Osteoblast (primary cell): ENCODE measurements at regions not wholly inside any gene's neighbourhood (a gene's known extent, or its start where the extent isn't known, plus 50 kb on each side); places are given as distances from the start of the nearest gene placed in this dataset.

Experiments
- DNase-seq: peaks from one replicate; pipeline ENCODE4 v3.0.0; 2011; ENCODE audit warnings: low spot score, mixed read lengths; ENCODE audit not compliant: insufficient read length; ENCODE audit errors: missing footprints
- H2AFZ ChIP-seq: 2 replicates; pipeline ENCODE4 v1.6.0; 2011; ENCODE audit warnings: mild to moderate bottlenecking, low read length
- H3K27ac ChIP-seq: 2 replicates; pipeline ENCODE4 v1.5.1; 2011; ENCODE audit warnings: mild to moderate bottlenecking, low read depth, low read length, moderate library complexity
- H3K27me3 ChIP-seq: 2 replicates; pipeline ENCODE4 v1.6.0; 2012; ENCODE audit warnings: mild to moderate bottlenecking, control low read depth, inconsistent platforms, low read length, moderate library complexity; ENCODE audit not compliant: insufficient read depth
- H3K36me3 ChIP-seq: 2 replicates; pipeline ENCODE4 v1.5.1; 2011; ENCODE audit warnings: mild to moderate bottlenecking, low read length, control low read depth, moderate library complexity; ENCODE audit not compliant: insufficient read depth
- H3K4me1 ChIP-seq: 2 replicates; pipeline ENCODE4 v1.5.1; 2011; ENCODE audit warnings: mild to moderate bottlenecking, low read length, control low read depth, moderate library complexity; ENCODE audit not compliant: insufficient read depth
- H3K4me2 ChIP-seq: 2 replicates; pipeline ENCODE4 v1.6.0; 2011; ENCODE audit warnings: mild to moderate bottlenecking, low read length; ENCODE audit not compliant: insufficient read depth
- H3K4me3 ChIP-seq: fragments of 200-600 bp; sonication (generic); 3 replicates; pipeline ENCODE4 v1.5.1; 2012; ENCODE audit warnings: mild to moderate bottlenecking, low read length, inconsistent platforms; ENCODE audit not compliant: insufficient read depth
- H3K79me2 ChIP-seq: 2 replicates; pipeline ENCODE4 v1.6.0; 2012; ENCODE audit warnings: mild to moderate bottlenecking, low read length, control low read depth, inconsistent platforms; ENCODE audit not compliant: insufficient read depth
- H3K9me3 ChIP-seq: 2 replicates; pipeline ENCODE4 v1.5.1; 2011; ENCODE audit warnings: low read depth, low read length, control low read depth
- H4K20me1 ChIP-seq: 2 replicates; pipeline ENCODE4 v1.6.0; 2012; ENCODE audit warnings: mild to moderate bottlenecking, low read length, control low read depth; ENCODE audit not compliant: insufficient read depth
- TF ChIP-seq, protein P1 (sequence below): IDR thresholded peaks from 2 replicates; pipeline ENCODE4 v1.5.1; 2011; ENCODE audit warnings: mild to moderate bottlenecking, low read depth, low read length, moderate library complexity; ENCODE audit errors: extremely low read depth

GRCh38 chr21:41110161-41110560 is 57.8 kb upstream of the BACE2 start:
- TF ChIP-seq, protein P1, sequence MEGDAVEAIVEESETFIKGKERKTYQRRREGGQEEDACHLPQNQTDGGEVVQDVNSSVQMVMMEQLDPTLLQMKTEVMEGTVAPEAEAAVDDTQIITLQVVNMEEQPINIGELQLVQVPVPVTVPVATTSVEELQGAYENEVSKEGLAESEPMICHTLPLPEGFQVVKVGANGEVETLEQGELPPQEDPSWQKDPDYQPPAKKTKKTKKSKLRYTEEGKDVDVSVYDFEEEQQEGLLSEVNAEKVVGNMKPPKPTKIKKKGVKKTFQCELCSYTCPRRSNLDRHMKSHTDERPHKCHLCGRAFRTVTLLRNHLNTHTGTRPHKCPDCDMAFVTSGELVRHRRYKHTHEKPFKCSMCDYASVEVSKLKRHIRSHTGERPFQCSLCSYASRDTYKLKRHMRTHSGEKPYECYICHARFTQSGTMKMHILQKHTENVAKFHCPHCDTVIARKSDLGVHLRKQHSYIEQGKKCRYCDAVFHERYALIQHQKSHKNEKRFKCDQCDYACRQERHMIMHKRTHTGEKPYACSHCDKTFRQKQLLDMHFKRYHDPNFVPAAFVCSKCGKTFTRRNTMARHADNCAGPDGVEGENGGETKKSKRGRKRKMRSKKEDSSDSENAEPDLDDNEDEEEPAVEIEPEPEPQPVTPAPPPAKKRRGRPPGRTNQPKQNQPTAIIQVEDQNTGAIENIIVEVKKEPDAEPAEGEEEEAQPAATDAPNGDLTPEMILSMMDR, result no peak
- no peaks in the 10 kb centered on the region for H3K9me3 ChIP-seq
- H3K27ac ChIP-seq, result no peak overlapping the region
- DNase-seq, result no peak
- no peaks in the 10 kb centered on the region for H3K79me2 ChIP-seq
- no peaks in the 10 kb centered on the region for H3K36me3 ChIP-seq
- no peak overlapping the region for H3K4me2 ChIP-seq
- H3K4me3 ChIP-seq, result no peak overlapping the region
- no peak overlapping the region for H2AFZ ChIP-seq
- H4K20me1 ChIP-seq, result no peaks in the 10 kb centered on the region
- no peaks in the 10 kb centered on the region for H3K27me3 ChIP-seq
- peaks cover 14% of the 10 kb centered on the region for H3K4me1 ChIP-seq

GRCh38 chr21:41110664-41111063 is 57.3 kb upstream of the BACE2 start:
- no peaks in the 10 kb centered on the region for H3K27me3 ChIP-seq
- H3K4me2 ChIP-seq, result no peak overlapping the region
- TF ChIP-seq, protein P1, result no peak
- no peaks in the 10 kb centered on the region for H4K20me1 ChIP-seq
- no peak overlapping the region for H3K27ac ChIP-seq
- peaks cover 14% of the 10 kb centered on the region for H3K4me1 ChIP-seq
- no peaks in the 10 kb centered on the region for H3K9me3 ChIP-seq
- H3K36me3 ChIP-seq, result no peaks in the 10 kb centered on the region
- H3K4me3 ChIP-seq, result no peak overlapping the region
- H3K79me2 ChIP-seq, result no peaks in the 10 kb centered on the region
- H2AFZ ChIP-seq, result no peak overlapping the region
- DNase-seq, result no peak

DNA sequence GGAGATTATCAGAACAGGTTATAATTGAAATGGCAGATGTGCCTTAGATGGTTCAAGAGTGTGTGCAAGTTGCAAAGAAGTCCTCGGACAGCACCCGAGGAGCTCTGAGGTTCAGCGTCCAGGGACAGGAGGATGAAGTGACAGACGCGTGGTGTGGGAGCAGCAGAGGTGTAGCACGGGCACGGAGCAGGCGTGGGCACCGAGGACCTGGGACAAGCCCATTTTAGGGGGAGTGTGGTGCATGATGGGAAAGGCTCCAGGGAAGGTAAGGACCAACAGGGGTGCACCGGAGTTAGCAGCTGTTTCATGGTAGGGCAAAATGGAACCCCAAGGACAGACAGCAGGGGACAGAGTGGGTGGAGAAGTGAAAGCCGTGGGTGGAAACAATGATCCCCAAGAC is 56.3 kb upstream of the BACE2 start:
- TF ChIP-seq, protein P1, result no peak
- H3K9me3 ChIP-seq, result no peaks in the 10 kb centered on the region
- peaks cover 14% of the 10 kb centered on the region for H3K4me1 ChIP-seq
- no peak overlapping the region for H3K4me2 ChIP-seq
- H2AFZ ChIP-seq, result no peak overlapping the region
- no peaks in the 10 kb centered on the region for H3K36me3 ChIP-seq
- DNase-seq, result no peak
- H3K27me3 ChIP-seq, result no peaks in the 10 kb centered on the region
- H3K27ac ChIP-seq, result no peak overlapping the region
- no peaks in the 10 kb centered on the region for H4K20me1 ChIP-seq
- no peaks in the 10 kb centered on the region for H3K79me2 ChIP-seq
- no peak overlapping the region for H3K4me3 ChIP-seq

- peaks cover 14% of the 10 kb centered on the region for H3K4me1 ChIP-seq
- H3K4me2 ChIP-seq, result peak overlapping the region; percentile 92
- no peaks in the 10 kb centered on the region for H3K36me3 ChIP-seq
- H2AFZ ChIP-seq, result peak overlapping the region; percentile 90
- H3K79me2 ChIP-seq, result no peaks in the 10 kb centered on the region
- DNase-seq, result peak; percentile 80
- no peaks in the 10 kb centered on the region for H4K20me1 ChIP-seq
- H3K27me3 ChIP-seq, result no peaks in the 10 kb centered on the region
- TF ChIP-seq, protein P1, result no peak
- H3K27ac ChIP-seq, result peak overlapping the region; percentile 47
- H3K4me3 ChIP-seq, result peak overlapping the region; percentile 71
- H3K9me3 ChIP-seq, result no peaks in the 10 kb centered on the region
These were observed 54.9 kb upstream of the BACE2 start for GRCh38 chr21:41112740-41113692.
